HCT116 (cell line): ENCODE measurements at regions not wholly inside any gene's neighbourhood (a gene's known extent, or its start where the extent isn't known, plus 50 kb on each side); places are given as distances from the start of the nearest gene placed in this dataset.

ENCODE experiments used
- ATAC-seq: fragments of 200-7000 bp; cut with Tn5 transposase; 2 replicates; pipeline ENCODE4 v1.9.1; 2020; ENCODE audit warnings: mild to moderate bottlenecking, moderate library complexity
- BruUV-seq: library from RNA; stranded (reverse); fragments of 400-500 nt; replicated peaks from 2 replicates; lab custom pipeline; 2021; lab: Mats Ljungman, UMichigan
- CTCF ChIA-PET: fragments of 300-600 bp; sonication (Branson Sonifier 250); formaldehyde crosslinking; loops from one replicate; lab custom pipeline; 2021; ENCODE audit warnings: antibody characterized with exemption; lab: Charles Lee
- POLR2A ChIA-PET: fragments of 300-600, 350-600 bp; sonication (Branson Sonifier 250); formaldehyde crosslinking; loops from one replicate; lab custom pipeline; 2021; ENCODE audit warnings: antibody characterized with exemption; lab: Charles Lee
- RAD21 ChIA-PET, 2 experiments: fragments of 300-600 bp; sonication (Branson Sonifier 250); formaldehyde crosslinking; loops; one replicate each; lab custom pipeline; 2023; ENCODE audit warnings: low total read pairs in 2 of 2; ENCODE audit not compliant: uncharacterized antibody in 2 of 2, unreplicated experiment in 2 of 2, low non-redundant PET in 1 of 2; lab: Charles Lee
- DNase-seq: peaks from one replicate; pipeline ENCODE4 v3.0.0-alpha.2; 2010; ENCODE audit warnings: low read depth, low spot score
- H2AFZ ChIP-seq: fragments of 200-600 bp; shearing (Covaris generic), sonication (generic); 2 replicates; pipeline ENCODE4 v1.6.1; 2017; ENCODE audit warnings: low read depth, mixed run types, mixed read lengths, antibody characterized with exemption, low read length; ENCODE audit not compliant: poor library complexity, severe bottlenecking
- H3K27ac ChIP-seq: 2 replicates; pipeline ENCODE4 v1.5.1; 2012; ENCODE audit warnings: low read depth, low read length
- H3K27me3 ChIP-seq: fragments of 200-600 bp; sonication (generic); 2 replicates; pipeline ENCODE4 v1.6.1; 2016; ENCODE audit warnings: mixed run types, low read length, mixed read lengths; ENCODE audit not compliant: insufficient read depth
- H3K36me3 ChIP-seq, 2 experiments: fragments of 200-500 bp in 1 of 2; fragments of 200-600 bp in 1 of 2; sonication (Bioruptor generic) in 1 of 2; sonication (generic) in 1 of 2; 2 replicates each; pipeline versions ENCODE4 v1.5.1 to v1.6.1; 2014 to 2016; ENCODE audit warnings: low read length in 2 of 2, inconsistent platforms in 1 of 2, mixed read lengths in 1 of 2, mixed run types in 1 of 2; ENCODE audit not compliant: insufficient read depth in 2 of 2, control insufficient read depth in 1 of 2
- H3K4me1 ChIP-seq, 2 experiments: fragments of 200-600 bp in 1 of 2; sonication (generic) in 1 of 2; 2 replicates each; pipeline versions ENCODE4 v1.5.1 to v1.6.1; 2012 to 2017; ENCODE audit warnings: low read length in 2 of 2, inconsistent platforms in 1 of 2, mild to moderate bottlenecking in 1 of 2, mixed read lengths in 1 of 2, mixed run types in 1 of 2, moderate library complexity in 1 of 2; ENCODE audit not compliant: insufficient read depth in 2 of 2, control insufficient read depth in 1 of 2
- H3K4me2 ChIP-seq: fragments of 200-600 bp; sonication (generic); 2 replicates; pipeline ENCODE4 v1.6.1; 2017; ENCODE audit warnings: mixed run types, low read length, mixed read lengths
- H3K4me3 ChIP-seq, 2 experiments: fragments of 200-600 bp in 1 of 2; sonication (generic) in 1 of 2; replicated peaks in 1 of 2; 2 replicates each; pipeline ENCODE4 v1.5.1; 2011 to 2016; ENCODE audit warnings: low read length in 2 of 2, control low read depth in 1 of 2, low read depth in 1 of 2, mild to moderate bottlenecking in 1 of 2, mixed read lengths in 1 of 2, mixed run types in 1 of 2
- H3K79me2 ChIP-seq: fragments of 200-600 bp; sonication (generic); 2 replicates; pipeline ENCODE4 v1.6.1; 2017; ENCODE audit warnings: mild to moderate bottlenecking, mixed run types, low read length, moderate library complexity, mixed read lengths; ENCODE audit not compliant: insufficient read depth
- H3K9ac ChIP-seq: fragments of 200-600 bp; sonication (generic); 2 replicates; pipeline ENCODE4 v1.6.1; 2016; ENCODE audit warnings: low read length, mixed read lengths
- H3K9me2 ChIP-seq: fragments of 200-600 bp; sonication (generic), shearing (Covaris generic); 2 replicates; pipeline ENCODE4 v1.6.1; 2017; ENCODE audit warnings: mixed run types, mild to moderate bottlenecking, moderate library complexity; ENCODE audit not compliant: insufficient read depth
- H3K9me3 ChIP-seq, 2 experiments: fragments of 200-500 bp in 1 of 2; fragments of 200-600 bp in 1 of 2; sonication (Bioruptor generic) in 1 of 2; sonication (generic) in 1 of 2; 2 replicates each; pipeline ENCODE4 v1.6.1; 2014 to 2017; ENCODE audit warnings: low read length in 2 of 2, mixed read lengths in 2 of 2, inconsistent platforms in 1 of 2, low read depth in 1 of 2, mild to moderate bottlenecking in 1 of 2, mixed run types in 1 of 2, moderate library complexity in 1 of 2; ENCODE audit not compliant: control insufficient read depth in 1 of 2, insufficient read depth in 1 of 2
- H4K20me1 ChIP-seq: fragments of 200-600 bp; sonication (generic), shearing (Covaris generic); 2 replicates; pipeline ENCODE4 v1.6.1; 2017; ENCODE audit warnings: mixed run types, mild to moderate bottlenecking, moderate library complexity; ENCODE audit not compliant: insufficient read depth
- CBX3 ChIP-seq: IDR thresholded peaks from 2 replicates; pipeline ENCODE4 v1.6.1; 2012; ENCODE audit warnings: low read depth
- CEBPB ChIP-seq: IDR thresholded peaks from 2 replicates; pipeline ENCODE4 v1.6.1; 2012; ENCODE audit warnings: low read depth
- ELF1 ChIP-seq: IDR thresholded peaks from 2 replicates; pipeline ENCODE4 v1.6.1; 2012; ENCODE audit warnings: low read depth, borderline replicate concordance
- EZH2phosphoT487 ChIP-seq: fragments of 200-600 bp; IDR thresholded peaks from 2 replicates; pipeline ENCODE4 v1.6.1; 2018; ENCODE audit warnings: antibody characterized with exemption, borderline replicate concordance
- FOSL1 ChIP-seq: IDR thresholded peaks from 2 replicates; pipeline ENCODE4 v1.6.1; 2012; ENCODE audit warnings: low read depth
- POLR2AphosphoS5 ChIP-seq: IDR thresholded peaks from 2 replicates; pipeline ENCODE4 v1.6.1; 2011; ENCODE audit warnings: mild to moderate bottlenecking, low read depth, low read length, moderate library complexity
- SIN3A ChIP-seq: IDR thresholded peaks from 2 replicates; pipeline ENCODE4 v1.6.1; 2012; ENCODE audit warnings: low read depth
- TCF7L2 ChIP-seq: IDR thresholded peaks from 2 replicates; pipeline ENCODE4 v1.7.0; 2011; ENCODE audit warnings: borderline replicate concordance, inconsistent platforms; ENCODE audit not compliant: insufficient read depth, insufficient read length; ENCODE audit errors: extremely low read depth
- YY1 ChIP-seq: IDR thresholded peaks from 2 replicates; pipeline ENCODE4 v1.6.1; 2011; ENCODE audit warnings: low read length, low read depth, moderate library complexity, mild to moderate bottlenecking; ENCODE audit not compliant: insufficient replicate concordance; ENCODE audit errors: extremely low read depth
- intact Hi-C: fragments of 100-400 bp; cut with micrococcal nuclease; formaldehyde crosslinking; loops from 2 replicates; pipeline ENCODE4 v1.10.0; 2022
- TF ChIP-seq, protein P1 (sequence below), 3 experiments: fragments of 200-600 bp in 1 of 3; sonication (generic) in 1 of 3; IDR thresholded peaks in 2 of 3; conservative IDR thresholded peaks in 1 of 3; 2 replicates each; pipeline ENCODE4 v1.5.1; 2012 to 2017; ENCODE audit warnings: low read depth in 2 of 3, low read length in 2 of 3, antibody characterized with exemption in 1 of 3, borderline replicate concordance in 1 of 3, control low read depth in 1 of 3, mild to moderate bottlenecking in 1 of 3, mixed read lengths in 1 of 3, mixed run types in 1 of 3, moderate library complexity in 1 of 3; ENCODE audit not compliant: insufficient read depth in 1 of 3
- TF ChIP-seq, protein P2 (sequence below): IDR thresholded peaks from 2 replicates; pipeline ENCODE4 v1.6.1; 2012
- TF ChIP-seq, protein P3 (sequence below): IDR thresholded peaks from 2 replicates; pipeline ENCODE4 v1.6.1; 2012
- TF ChIP-seq, protein P4 (sequence below): IDR thresholded peaks from 2 replicates; pipeline ENCODE4 v1.6.1; 2011; ENCODE audit warnings: mild to moderate bottlenecking, low read length, moderate library complexity; ENCODE audit not compliant: insufficient replicate concordance; ENCODE audit errors: extremely low read depth

DNA sequence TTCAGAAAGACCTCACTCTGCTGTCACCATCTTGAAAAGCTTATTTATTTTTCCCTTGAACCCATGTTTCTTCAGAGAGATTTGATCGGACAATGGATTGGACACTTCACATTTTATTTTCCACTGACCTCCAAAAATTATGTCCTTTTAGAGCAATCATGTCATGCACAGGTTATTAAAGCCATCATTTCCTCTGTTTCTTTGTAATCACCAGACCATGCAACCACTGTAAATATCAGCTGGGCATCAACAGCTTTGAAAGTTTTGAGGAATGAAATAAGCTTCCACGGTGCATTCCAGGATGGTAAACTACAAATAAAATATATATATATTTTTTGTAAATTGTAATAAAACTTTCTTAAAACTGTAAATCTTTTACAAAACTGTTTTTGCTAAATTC, 144.1 kb upstream of the ADAMTS5 start (continued):
- TF ChIP-seq TCF7L2, result no peak

DNA sequence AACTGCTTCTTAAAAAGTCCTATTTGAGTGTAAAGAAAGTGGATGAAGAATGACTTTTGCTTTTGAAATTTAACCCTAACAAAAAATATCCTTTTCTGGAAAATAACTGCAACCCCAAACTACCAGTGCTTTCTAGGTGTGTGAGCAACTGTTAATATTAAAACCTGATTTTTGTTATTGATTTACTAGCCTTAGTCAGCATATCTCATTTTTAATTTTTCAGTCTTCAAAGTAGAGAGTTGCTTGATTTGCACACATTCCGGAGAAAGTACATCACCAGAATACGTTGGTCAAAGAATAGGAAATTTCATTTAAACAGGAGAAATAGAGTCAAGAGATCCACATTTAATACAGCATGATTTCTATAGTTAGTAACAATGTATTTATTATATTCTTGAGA, 141.8 kb upstream of the ADAMTS5 start:
- H3K27ac ChIP-seq, result no peak overlapping the region
- ATAC-seq (no peak), DNase-seq (no peak)
- H3K4me1 ChIP-seq, result no peaks in the 10 kb centered on the region
- H4K20me1 ChIP-seq, result no peaks in the 10 kb centered on the region
- no peaks in the 10 kb centered on the region for H3K9me2 ChIP-seq
- H3K27me3 ChIP-seq, result no peaks in the 10 kb centered on the region
- no peak overlapping the region for H3K4me3 ChIP-seq
- H2AFZ ChIP-seq, result no peak overlapping the region
- ChIA-PET POLR2A (no interaction called here), RAD21 (no interaction called here), CTCF (no interaction called here)
- no peak for TF ChIP-seq CBX3
- TF ChIP-seq, protein P1, sequence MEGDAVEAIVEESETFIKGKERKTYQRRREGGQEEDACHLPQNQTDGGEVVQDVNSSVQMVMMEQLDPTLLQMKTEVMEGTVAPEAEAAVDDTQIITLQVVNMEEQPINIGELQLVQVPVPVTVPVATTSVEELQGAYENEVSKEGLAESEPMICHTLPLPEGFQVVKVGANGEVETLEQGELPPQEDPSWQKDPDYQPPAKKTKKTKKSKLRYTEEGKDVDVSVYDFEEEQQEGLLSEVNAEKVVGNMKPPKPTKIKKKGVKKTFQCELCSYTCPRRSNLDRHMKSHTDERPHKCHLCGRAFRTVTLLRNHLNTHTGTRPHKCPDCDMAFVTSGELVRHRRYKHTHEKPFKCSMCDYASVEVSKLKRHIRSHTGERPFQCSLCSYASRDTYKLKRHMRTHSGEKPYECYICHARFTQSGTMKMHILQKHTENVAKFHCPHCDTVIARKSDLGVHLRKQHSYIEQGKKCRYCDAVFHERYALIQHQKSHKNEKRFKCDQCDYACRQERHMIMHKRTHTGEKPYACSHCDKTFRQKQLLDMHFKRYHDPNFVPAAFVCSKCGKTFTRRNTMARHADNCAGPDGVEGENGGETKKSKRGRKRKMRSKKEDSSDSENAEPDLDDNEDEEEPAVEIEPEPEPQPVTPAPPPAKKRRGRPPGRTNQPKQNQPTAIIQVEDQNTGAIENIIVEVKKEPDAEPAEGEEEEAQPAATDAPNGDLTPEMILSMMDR (IDR thresholded peaks at IDR 0.05 in 2 of 3, conservative IDR thresholded peaks at IDR 0.05 in 1 of 3; ENCODE audit: borderline replicate concordance in 1 of 3, insufficient read depth in 1 of 3, low read depth in 2 of 3, low read length in 2 of 3), result no peak
- TF ChIP-seq, protein P2, sequence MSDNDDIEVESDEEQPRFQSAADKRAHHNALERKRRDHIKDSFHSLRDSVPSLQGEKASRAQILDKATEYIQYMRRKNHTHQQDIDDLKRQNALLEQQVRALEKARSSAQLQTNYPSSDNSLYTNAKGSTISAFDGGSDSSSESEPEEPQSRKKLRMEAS, result no peak
- no peak for TF ChIP-seq FOSL1
- TF ChIP-seq POLR2AphosphoS5, result no peak
- TF ChIP-seq, protein P3, sequence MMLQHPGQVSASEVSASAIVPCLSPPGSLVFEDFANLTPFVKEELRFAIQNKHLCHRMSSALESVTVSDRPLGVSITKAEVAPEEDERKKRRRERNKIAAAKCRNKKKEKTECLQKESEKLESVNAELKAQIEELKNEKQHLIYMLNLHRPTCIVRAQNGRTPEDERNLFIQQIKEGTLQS, result no peak
- no peak for TF ChIP-seq CEBPB
- no peak for TF ChIP-seq ELF1
- TF ChIP-seq SIN3A, result no peak
- TF ChIP-seq, protein P4, sequence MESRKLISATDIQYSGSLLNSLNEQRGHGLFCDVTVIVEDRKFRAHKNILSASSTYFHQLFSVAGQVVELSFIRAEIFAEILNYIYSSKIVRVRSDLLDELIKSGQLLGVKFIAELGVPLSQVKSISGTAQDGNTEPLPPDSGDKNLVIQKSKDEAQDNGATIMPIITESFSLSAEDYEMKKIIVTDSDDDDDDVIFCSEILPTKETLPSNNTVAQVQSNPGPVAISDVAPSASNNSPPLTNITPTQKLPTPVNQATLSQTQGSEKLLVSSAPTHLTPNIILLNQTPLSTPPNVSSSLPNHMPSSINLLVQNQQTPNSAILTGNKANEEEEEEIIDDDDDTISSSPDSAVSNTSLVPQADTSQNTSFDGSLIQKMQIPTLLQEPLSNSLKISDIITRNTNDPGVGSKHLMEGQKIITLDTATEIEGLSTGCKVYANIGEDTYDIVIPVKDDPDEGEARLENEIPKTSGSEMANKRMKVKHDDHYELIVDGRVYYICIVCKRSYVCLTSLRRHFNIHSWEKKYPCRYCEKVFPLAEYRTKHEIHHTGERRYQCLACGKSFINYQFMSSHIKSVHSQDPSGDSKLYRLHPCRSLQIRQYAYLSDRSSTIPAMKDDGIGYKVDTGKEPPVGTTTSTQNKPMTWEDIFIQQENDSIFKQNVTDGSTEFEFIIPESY, result no peak
- no peak for TF ChIP-seq EZH2phosphoT487
- no peak for TF ChIP-seq YY1
- intact Hi-C loops, result no loop called here
- H3K79me2 ChIP-seq, result no peaks in the 10 kb centered on the region
- H3K9me3 ChIP-seq, result peaks cover 7 to 35% of the 10 kb centered on the region in 2 experiments; a peak in 2 of 4 replicates
- no TSS peak for BruUV-seq
- H3K4me2 ChIP-seq, result no peak overlapping the region
- H3K9ac ChIP-seq, result no peak overlapping the region
- H3K36me3 ChIP-seq, result no peaks in the 10 kb centered on the region
